Liver (tissue), 3 donors: ENCODE measurements at regions not wholly inside any gene's neighbourhood (a gene's known extent, or its start where the extent isn't known, plus 50 kb on each side); places are given as distances from the start of the nearest gene placed in this dataset.

Experiments used
- FOXA2 ChIP-seq: IDR thresholded peaks from 2 replicates; pipeline ENCODE4 v1.6.1; 2016; ENCODE audit warnings: antibody characterized with exemption
- RAD21 ChIP-seq, 2 donors: IDR thresholded peaks; 2 replicates each; pipeline ENCODE4 v1.6.1; 2016; ENCODE audit warnings: antibody characterized with exemption in 2 of 2, mild to moderate bottlenecking in 2 of 2
- RXRA ChIP-seq, 2 donors: IDR thresholded peaks; 2 replicates each; pipeline ENCODE4 v1.6.1; 2017 to 2018; ENCODE audit warnings: antibody characterized with exemption in 2 of 2, mild to moderate bottlenecking in 1 of 2
- TAF1 ChIP-seq: conservative IDR thresholded peaks from 2 replicates; pipeline ENCODE4 v1.6.1; 2016; ENCODE audit warnings: antibody characterized with exemption, mild to moderate bottlenecking
- TF ChIP-seq, protein P1 (sequence below): fragments of 150-350 bp; IDR thresholded peaks from 2 replicates; pipeline ENCODE4 v1.5.1; 2017; ENCODE audit warnings: improper control_type of control experiment, low read depth, low read length; ENCODE audit not compliant: missing input control
- donor health status: healthy.
- donor health status: healthy.

DNA sequence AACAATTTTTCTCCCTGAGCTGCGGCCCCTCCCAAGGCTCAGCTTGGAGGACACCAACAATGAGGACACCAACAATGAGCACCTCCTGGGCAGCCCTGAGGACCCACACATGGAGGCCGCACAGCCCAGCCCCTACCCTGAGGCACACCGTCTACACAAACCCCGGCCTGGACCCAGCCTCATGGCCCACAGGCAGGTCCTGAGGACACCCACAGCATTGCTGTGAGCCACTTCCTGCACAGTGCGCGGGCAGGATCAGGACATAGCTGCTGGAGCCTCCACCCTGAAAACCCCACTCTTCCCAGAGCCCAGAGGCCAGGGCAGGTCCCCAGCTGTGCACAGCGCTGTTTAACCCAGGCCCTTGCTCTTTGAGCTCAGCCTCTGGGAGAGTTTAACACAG lies 194.3 kb downstream of the RTP5 start:
- TF ChIP-seq FOXA2 = no peak
- TF ChIP-seq, protein P1, sequence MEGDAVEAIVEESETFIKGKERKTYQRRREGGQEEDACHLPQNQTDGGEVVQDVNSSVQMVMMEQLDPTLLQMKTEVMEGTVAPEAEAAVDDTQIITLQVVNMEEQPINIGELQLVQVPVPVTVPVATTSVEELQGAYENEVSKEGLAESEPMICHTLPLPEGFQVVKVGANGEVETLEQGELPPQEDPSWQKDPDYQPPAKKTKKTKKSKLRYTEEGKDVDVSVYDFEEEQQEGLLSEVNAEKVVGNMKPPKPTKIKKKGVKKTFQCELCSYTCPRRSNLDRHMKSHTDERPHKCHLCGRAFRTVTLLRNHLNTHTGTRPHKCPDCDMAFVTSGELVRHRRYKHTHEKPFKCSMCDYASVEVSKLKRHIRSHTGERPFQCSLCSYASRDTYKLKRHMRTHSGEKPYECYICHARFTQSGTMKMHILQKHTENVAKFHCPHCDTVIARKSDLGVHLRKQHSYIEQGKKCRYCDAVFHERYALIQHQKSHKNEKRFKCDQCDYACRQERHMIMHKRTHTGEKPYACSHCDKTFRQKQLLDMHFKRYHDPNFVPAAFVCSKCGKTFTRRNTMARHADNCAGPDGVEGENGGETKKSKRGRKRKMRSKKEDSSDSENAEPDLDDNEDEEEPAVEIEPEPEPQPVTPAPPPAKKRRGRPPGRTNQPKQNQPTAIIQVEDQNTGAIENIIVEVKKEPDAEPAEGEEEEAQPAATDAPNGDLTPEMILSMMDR = no peak
- no peak for TF ChIP-seq RXRA (IDR thresholded peaks at IDR 0.05)
- no peak for TF ChIP-seq RAD21 (IDR thresholded peaks at IDR 0.05)
- TF ChIP-seq TAF1 = no peak
